Fibroblast of the aortic adventitia (primary cell): ENCODE measurements at regions not wholly inside any gene's neighbourhood (a gene's known extent, or its start where the extent isn't known, plus 50 kb on each side); places are given as distances from the start of the nearest gene placed in this dataset.
A peak's percentile ranks its signal among the peaks of the same experiment; 100 is the strongest.

Source experiments
- DNase-seq: peaks from one replicate; pipeline ENCODE4 v3.0.0-alpha.2; 2010; ENCODE audit warnings: low read depth
- H3K4me3 ChIP-seq: 2 replicates; pipeline ENCODE4 v1.5.1; 2011; ENCODE audit warnings: low read depth, mild to moderate bottlenecking, control low read depth, low read length, moderate library complexity
- CTCF ChIP-seq: IDR thresholded peaks from 2 replicates; pipeline ENCODE4 v1.5.1; 2011; ENCODE audit warnings: mild to moderate bottlenecking, low read length, control low read depth, inconsistent platforms; ENCODE audit not compliant: insufficient read depth

GRCh38 chr2:149841396-149841795 is 253.8 kb upstream of the MMADHC start:
- H3K4me3 ChIP-seq, result no peak overlapping the region
- no peak for TF ChIP-seq CTCF

GRCh38 chr2:149832324-149832723 is 244.7 kb upstream of the MMADHC start:
- DNase-seq, result peak; percentile 3

More at GRCh38 chr2:149841396-149841795, 253.8 kb upstream of the MMADHC start:
- no peak for DNase-seq

GRCh38 chr2:149828520-149829210 is 241.1 kb upstream of the MMADHC start:
- no peak for TF ChIP-seq CTCF
- H3K4me3 ChIP-seq, result no peak overlapping the region
- DNase-seq, result no peak

More at GRCh38 chr2:149832324-149832723, 244.7 kb upstream of the MMADHC start:
- TF ChIP-seq CTCF, result no peak
- no peak overlapping the region for H3K4me3 ChIP-seq

GRCh38 chr2:149827585-149828126 is 240.1 kb upstream of the MMADHC start:
- no peak for TF ChIP-seq CTCF
- H3K4me3 ChIP-seq, result no peak overlapping the region
- no peak for DNase-seq

GRCh38 chr2:149826471-149827125 is 239.0 kb upstream of the MMADHC start:
- TF ChIP-seq CTCF, result no peak
- DNase-seq, result no peak
- H3K4me3 ChIP-seq, result no peak overlapping the region

- H3K4me3 ChIP-seq, result no peak overlapping the region
- TF ChIP-seq CTCF, result no peak
- DNase-seq, result no peak
These were observed 237.9 kb upstream of the MMADHC start for GRCh38 chr2:149825473-149825872.
